C4-2B (cell line): ENCODE measurements at regions not wholly inside any gene's neighbourhood (a gene's known extent, or its start where the extent isn't known, plus 50 kb on each side); places are given as distances from the start of the nearest gene placed in this dataset.

Source experiments
- H3K27ac ChIP-seq: fragments of 450-650 bp; 2 replicates; pipeline ENCODE4 v1.5.1; 2017
- ZFX ChIP-seq: fragments of 450-650 bp; IDR thresholded peaks from 2 replicates; pipeline ENCODE4 v1.6.1; 2017
- TF ChIP-seq, protein P1 (sequence below): fragments of 450-650 bp; conservative IDR thresholded peaks from 2 replicates; pipeline ENCODE4 v1.5.1; 2017; ENCODE audit warnings: mild to moderate bottlenecking

DNA sequence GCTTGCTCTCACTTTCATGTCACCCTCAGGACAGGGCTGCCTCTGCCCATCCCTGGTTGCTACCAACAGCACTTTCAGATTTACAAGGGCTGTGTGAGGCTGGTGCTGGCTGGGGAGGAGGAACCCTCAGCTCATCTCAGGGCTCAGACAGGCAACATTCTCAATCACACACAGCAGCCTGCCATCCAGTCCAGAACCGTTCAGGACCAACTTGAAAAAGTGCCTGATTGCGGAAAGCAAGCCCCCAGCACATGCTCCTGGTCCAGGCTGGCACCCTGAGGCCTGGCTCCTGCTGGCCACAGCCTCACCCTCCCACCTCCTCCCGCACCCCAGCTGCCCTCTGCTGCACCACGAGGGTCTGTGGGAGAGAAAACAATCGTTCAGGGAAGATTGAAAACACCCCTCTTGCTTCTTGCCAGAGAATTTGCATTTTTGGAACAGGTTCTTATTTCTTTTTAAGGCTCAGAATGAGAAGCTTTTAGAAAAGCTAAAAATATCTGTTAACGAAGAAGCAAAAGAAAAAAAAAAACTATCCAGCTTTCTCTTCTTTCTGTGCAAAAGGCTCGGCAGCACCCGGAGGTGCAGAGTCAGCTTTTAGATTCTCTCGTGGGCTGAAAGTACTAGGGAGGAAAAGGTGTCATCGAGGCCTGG lies 403.8 kb upstream of the ID2 start:
- TF ChIP-seq ZFX, result no peak
- TF ChIP-seq, protein P1, sequence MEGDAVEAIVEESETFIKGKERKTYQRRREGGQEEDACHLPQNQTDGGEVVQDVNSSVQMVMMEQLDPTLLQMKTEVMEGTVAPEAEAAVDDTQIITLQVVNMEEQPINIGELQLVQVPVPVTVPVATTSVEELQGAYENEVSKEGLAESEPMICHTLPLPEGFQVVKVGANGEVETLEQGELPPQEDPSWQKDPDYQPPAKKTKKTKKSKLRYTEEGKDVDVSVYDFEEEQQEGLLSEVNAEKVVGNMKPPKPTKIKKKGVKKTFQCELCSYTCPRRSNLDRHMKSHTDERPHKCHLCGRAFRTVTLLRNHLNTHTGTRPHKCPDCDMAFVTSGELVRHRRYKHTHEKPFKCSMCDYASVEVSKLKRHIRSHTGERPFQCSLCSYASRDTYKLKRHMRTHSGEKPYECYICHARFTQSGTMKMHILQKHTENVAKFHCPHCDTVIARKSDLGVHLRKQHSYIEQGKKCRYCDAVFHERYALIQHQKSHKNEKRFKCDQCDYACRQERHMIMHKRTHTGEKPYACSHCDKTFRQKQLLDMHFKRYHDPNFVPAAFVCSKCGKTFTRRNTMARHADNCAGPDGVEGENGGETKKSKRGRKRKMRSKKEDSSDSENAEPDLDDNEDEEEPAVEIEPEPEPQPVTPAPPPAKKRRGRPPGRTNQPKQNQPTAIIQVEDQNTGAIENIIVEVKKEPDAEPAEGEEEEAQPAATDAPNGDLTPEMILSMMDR, result no peak

DNA sequence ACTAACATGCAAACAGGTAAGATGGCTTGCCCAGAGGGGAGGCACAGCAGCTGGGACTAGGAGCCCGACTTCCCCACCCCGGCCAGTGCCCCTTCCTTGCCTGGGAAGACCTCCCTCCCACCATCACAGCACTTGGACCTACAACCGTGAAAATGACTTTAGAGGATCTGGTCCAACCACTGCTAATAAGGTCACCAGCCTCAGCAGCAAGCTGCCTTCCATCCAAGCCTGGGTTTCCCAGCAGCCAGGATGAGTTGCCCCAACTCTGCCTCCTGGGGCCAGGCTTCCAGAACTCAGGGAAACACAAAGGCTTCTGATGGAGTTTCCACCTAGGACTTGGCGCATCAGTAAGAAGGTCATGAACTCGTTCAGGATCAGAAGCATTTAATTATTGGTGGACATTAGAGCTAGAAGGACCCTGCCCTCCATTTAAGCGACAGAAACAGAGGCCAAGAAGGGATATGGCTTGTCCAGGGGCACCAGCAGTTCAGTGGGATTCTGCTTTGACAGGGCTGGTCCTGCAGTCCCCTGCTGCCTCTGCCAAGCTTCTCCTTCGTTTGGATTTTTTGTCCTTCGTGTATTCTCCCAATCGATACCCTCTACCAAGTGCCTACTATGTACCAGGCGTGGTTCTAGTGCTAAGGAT lies 403.0 kb upstream of the ID2 start:
- H3K27ac ChIP-seq, result no peak overlapping the region
- TF ChIP-seq ZFX, result no peak
- TF ChIP-seq, protein P1, result no peak

More for the DNA sequence above, 403.8 kb upstream of the ID2 start:
- H3K27ac ChIP-seq, result no peak overlapping the region

DNA sequence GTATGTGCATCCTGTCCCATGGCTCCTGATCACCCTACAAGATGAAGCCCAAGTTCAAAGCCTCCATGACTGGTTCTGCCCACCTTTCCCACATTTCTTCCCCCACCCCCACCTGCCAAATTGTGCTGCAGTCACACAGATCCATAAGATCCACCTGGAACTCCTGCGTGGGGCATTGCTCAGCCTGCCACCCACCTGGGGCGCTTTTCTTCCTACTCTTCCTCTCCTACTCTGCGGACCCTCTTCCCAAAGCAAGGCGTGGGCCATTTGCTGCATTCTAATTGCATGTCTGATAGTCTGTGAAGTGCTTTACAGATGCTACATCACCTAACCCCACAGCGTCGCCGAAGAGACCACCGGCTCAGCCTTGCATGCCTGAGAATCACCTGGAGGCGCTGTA lies 402.4 kb upstream of the ID2 start:
- no peak overlapping the region for H3K27ac ChIP-seq
- no peak for TF ChIP-seq ZFX
- TF ChIP-seq, protein P1, result no peak

DNA sequence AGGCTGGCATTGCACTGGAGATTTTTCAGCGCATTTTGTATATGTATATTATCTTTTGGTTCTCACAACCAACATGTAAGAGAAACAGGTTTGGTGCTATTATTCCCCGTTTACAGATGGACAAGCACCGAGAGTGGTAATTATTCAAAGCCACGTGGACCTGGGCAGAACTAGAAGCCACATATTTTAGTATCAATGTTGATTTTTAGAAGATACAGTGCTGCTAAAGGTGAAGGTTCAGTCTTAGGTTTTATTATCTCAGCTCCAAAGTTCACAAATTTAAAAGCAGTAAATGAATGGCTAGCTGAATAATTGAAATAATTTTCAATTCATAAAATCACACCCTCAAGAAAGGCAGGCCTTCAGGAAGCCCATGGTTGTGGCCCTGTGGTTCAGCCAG lies 400.6 kb upstream of the ID2 start:
- TF ChIP-seq, protein P1, result no peak
- TF ChIP-seq ZFX, result no peak

DNA sequence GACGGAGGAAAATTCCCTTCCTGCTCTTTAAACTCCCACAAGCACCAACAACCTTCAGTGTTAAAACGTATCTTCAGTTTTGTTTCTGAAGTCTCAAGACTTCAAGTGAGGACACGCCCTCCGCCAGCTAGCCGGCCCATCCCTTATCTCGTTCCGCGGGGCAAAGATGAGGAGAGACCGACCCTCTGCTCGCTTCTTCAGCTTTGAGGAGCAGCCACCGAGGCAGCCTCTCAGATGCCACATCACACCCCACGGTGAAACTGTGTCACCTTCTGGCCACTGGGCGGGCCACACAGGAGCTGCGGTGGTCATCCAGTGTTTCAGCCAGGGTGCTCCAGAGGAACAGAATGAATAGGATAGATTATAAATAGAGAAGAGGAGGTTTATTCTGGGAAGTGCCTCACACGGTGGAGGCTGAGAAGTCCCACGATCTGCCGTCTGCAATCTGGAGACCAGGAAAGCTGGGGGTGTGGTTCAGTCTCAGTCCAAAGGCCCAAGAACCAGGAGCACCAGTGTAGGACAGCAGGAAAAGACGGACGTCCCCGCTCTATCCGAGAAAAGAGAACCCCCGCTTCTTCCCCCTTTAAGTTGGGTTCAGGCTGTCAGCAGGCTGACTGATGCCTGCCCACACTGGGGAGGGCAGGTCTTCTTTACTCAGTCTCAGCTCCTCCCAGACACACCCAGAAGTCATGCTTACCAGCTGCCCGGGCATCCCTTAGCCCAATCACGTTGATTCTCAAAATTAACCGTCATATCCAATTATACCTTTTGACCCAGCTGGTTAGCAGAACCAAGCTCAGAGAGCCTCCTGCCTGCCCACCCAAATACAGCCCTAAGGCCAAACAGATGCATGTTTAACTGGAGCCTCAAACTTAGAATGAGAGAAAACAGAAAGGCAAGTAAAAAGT lies 399.7 kb upstream of the ID2 start:
- no peak overlapping the region for H3K27ac ChIP-seq
- TF ChIP-seq, protein P1, result no peak
- no peak for TF ChIP-seq ZFX

More for the DNA sequence above, 400.6 kb upstream of the ID2 start:
- no peak overlapping the region for H3K27ac ChIP-seq

DNA sequence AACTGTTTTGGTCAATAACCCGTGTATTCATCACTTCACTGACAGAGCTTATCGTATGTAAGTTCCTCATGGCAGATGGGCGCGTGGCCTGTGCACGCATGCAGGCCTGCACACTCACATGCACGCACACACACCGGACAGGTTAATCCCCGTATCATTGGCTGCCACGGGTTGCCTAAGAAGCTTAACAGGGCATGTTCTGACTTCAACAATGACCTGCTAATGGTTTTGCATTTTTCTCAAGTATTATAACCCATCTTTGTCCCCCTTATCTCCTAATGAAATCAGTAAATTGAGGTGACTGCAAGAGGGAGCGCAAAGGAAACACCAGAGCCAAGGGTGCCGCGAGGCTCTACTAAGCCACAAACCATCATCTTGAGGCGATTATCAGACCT lies 399.0 kb upstream of the ID2 start:
- TF ChIP-seq, protein P1, result no peak
- no peak for TF ChIP-seq ZFX
- no peak overlapping the region for H3K27ac ChIP-seq

DNA sequence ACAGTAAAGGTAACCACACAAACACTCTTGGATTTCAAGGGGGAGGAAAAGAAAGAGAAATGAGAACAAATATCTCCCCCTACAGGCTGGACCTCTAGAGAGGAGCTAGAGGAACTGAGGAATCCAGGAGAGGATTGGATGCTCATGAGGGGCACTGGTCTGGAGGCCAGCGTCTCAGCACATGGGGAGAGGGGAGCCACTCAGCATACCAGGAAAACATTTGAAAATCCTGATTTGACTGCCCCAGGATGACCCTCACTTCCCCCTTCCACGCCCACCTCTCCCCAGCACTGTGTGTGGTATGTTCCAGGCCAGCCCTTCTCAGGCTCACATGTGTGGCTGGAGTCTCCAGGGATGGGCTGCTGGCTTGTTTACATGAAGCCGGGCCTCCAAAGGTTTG lies 396.8 kb upstream of the ID2 start:
- no peak overlapping the region for H3K27ac ChIP-seq
- TF ChIP-seq, protein P1, result no peak
- TF ChIP-seq ZFX, result no peak
